ENCODE measurements at regions not wholly inside any gene's neighbourhood (a gene's known extent, or its start where the extent isn't known, plus 50 kb on each side); places are given as distances from the start of the nearest gene placed in this dataset.

GRCh38 chr21:35438643-35439404 is 389.7 kb upstream of the RUNX1 start:
- TF ChIP-seq CTCF (IDR thresholded peaks at IDR 0.05) (no peak), POLR2A (IDR thresholded peaks at IDR 0.05) (no peak)

Measured in suprapubic skin (tissue), 3 donors.